Breast epithelium (tissue), 3 donors: ENCODE measurements at regions not wholly inside any gene's neighbourhood (a gene's known extent, or its start where the extent isn't known, plus 50 kb on each side); places are given as distances from the start of the nearest gene placed in this dataset.
"Not testable (repeated sequence)": the region's sequence is repeated elsewhere in the genome, so short reads cannot be mapped to it uniquely, and the experiment has no call there.

Source experiments
- CTCF ChIP-seq, 3 donors: fragments of 450-650 bp; IDR thresholded peaks; one replicate each; pipeline ENCODE4 v1.5.1; 2016 to 2017; ENCODE audit warnings: antibody characterized with exemption in 3 of 3, mild to moderate bottlenecking in 3 of 3, moderate library complexity in 3 of 3
- POLR2A ChIP-seq: fragments of 450-650 bp; IDR thresholded peaks from one replicate; pipeline ENCODE4 v1.6.1; 2016; ENCODE audit warnings: antibody characterized with exemption, mild to moderate bottlenecking, moderate library complexity

- not testable (repeated sequence) for TF ChIP-seq CTCF (IDR thresholded peaks at IDR 0.05); POLR2A
Observed at GRCh38 chr12:92231532-92231931, 85.9 kb upstream of the BTG1 start.
